Stomach (tissue), 8 donors: ENCODE measurements at regions not wholly inside any gene's neighbourhood (a gene's known extent, or its start where the extent isn't known, plus 50 kb on each side); places are given as distances from the start of the nearest gene placed in this dataset.

Experiments
- DNase-seq, 2 donors: peaks; one replicate each; pipeline versions ENCODE4 v3.0.0 to v3.0.0-alpha.2; 2013 to 2019
- H3K27ac ChIP-seq, 5 donors: fragments of 200-600 bp in 4 of 5; sonication (generic) in 4 of 5; one replicate each; pipeline ENCODE4 v1.5.1; 2013 to 2019; ENCODE audit warnings: mild to moderate bottlenecking in 1 of 5, moderate library complexity in 1 of 5
- H3K27me3 ChIP-seq, 3 donors: fragments of 200-600 bp; sonication (generic); one replicate each; pipeline ENCODE4 v1.5.1; 2017 to 2019; ENCODE audit warnings: mixed run types in 1 of 3
- H3K36me3 ChIP-seq, 4 donors: fragments of 200-600 bp; sonication (generic); 1 replicate in 3 of 4; 2 replicates in 1 of 4; pipeline ENCODE4 v1.5.1; 2016 to 2019
- H3K4me1 ChIP-seq, 4 donors: fragments of 200-600 bp; sonication (generic); one replicate each; pipeline ENCODE4 v1.5.1; 2016 to 2019
- H3K4me3 ChIP-seq, 4 donors: fragments of 200-600 bp; sonication (generic) in 3 of 4; one replicate each; pipeline ENCODE4 v1.5.1; 2016 to 2019; ENCODE audit warnings: mild to moderate bottlenecking in 1 of 4
- H3K9me3 ChIP-seq, 4 donors: fragments of 200-600 bp; sonication (generic); one replicate each; pipeline ENCODE4 v1.5.1; 2016 to 2019
- EP300 ChIP-seq: sonication (generic); formaldehyde crosslinking; IDR thresholded peaks from one replicate; pipeline ENCODE4 v1.6.1; 2017; ENCODE audit warnings: antibody characterized with exemption
- POLR2A ChIP-seq, 4 donors: fragments of 450-650 bp; IDR thresholded peaks; one replicate each; pipeline ENCODE4 v1.6.1; 2016; ENCODE audit warnings: antibody characterized with exemption in 4 of 4, control low read depth in 2 of 4, mild to moderate bottlenecking in 1 of 4, moderate library complexity in 1 of 4
- POLR2AphosphoS5 ChIP-seq, 3 donors: sonication (generic); formaldehyde crosslinking; IDR thresholded peaks; one replicate each; pipeline ENCODE4 v1.6.1; 2016; ENCODE audit warnings: antibody characterized with exemption in 3 of 3
- WGBS, 5 donors: extraction: QIAGEN DNeasy Blood & Tissue Kit in 3 of 5; methylation state at CpG; one replicate each; pipeline versions ENCODE4 v1.1.5 to v1.1.7; 2013 to 2018; 5-methylcytosine and 5-hydroxymethylcytosine counted together
- intact Hi-C: fragments of 100-400 bp; cut with DNase I; formaldehyde crosslinking; loops from one replicate; pipeline ENCODE4 v1.15.1; 2023; ENCODE audit warnings: low total_unique reads
- TF ChIP-seq, protein P1 (sequence below), 7 experiments: fragments of 450-650 bp in 4 of 7; fragments of 200-600 bp in 3 of 7; sonication (generic) in 3 of 7; IDR thresholded peaks; one replicate each; pipeline ENCODE4 v1.5.1; 2016 to 2019; ENCODE audit warnings: antibody characterized with exemption in 7 of 7, control low read depth in 2 of 7, mild to moderate bottlenecking in 1 of 7
- donor health status: healthy with polysubstance abuse.
- donor health status: Bipolar disorder and iron deficiency.
- donor health status: healthy.

DNA sequence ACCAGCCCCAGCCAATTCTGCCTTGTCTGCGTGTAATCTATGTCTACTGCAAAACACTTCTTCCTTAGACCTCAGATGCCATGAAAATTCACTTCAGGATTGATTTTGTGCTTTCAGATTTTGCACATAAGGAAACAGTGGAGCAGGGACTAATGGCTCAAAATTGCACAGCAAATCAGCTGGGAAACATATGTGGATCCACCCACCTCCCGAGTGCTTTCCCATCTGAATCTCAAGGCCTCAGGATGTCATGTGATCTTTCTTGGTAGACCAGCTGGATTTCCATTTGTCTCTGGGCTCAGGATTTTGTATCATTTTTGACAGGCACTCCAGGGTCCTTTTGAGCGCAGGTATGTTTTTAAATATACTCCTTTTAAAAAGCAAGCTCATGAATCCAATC, 158.6 kb downstream of the MIS18A start:
- no peak overlapping the region for H3K27ac ChIP-seq
- peaks cover 0 to 17% (median 9%) of the 10 kb centered on the region in 4 donors for H3K9me3 ChIP-seq
- intact Hi-C loops: no loop called here
- 83 to 94% (median 92%) methylated on average over 3 of the region's 3 CpGs for WGBS, 5 donors
- H3K36me3 ChIP-seq: no peaks in the 10 kb centered on the region
- no peaks in the 10 kb centered on the region for H3K4me1 ChIP-seq
- no peak for TF ChIP-seq POLR2AphosphoS5 (IDR thresholded peaks at IDR 0.05)
- no peak for TF ChIP-seq POLR2A (IDR thresholded peaks at IDR 0.05)
- TF ChIP-seq, protein P1, sequence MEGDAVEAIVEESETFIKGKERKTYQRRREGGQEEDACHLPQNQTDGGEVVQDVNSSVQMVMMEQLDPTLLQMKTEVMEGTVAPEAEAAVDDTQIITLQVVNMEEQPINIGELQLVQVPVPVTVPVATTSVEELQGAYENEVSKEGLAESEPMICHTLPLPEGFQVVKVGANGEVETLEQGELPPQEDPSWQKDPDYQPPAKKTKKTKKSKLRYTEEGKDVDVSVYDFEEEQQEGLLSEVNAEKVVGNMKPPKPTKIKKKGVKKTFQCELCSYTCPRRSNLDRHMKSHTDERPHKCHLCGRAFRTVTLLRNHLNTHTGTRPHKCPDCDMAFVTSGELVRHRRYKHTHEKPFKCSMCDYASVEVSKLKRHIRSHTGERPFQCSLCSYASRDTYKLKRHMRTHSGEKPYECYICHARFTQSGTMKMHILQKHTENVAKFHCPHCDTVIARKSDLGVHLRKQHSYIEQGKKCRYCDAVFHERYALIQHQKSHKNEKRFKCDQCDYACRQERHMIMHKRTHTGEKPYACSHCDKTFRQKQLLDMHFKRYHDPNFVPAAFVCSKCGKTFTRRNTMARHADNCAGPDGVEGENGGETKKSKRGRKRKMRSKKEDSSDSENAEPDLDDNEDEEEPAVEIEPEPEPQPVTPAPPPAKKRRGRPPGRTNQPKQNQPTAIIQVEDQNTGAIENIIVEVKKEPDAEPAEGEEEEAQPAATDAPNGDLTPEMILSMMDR (IDR thresholded peaks at IDR 0.05): no peak
- TF ChIP-seq EP300: no peak
- H3K4me3 ChIP-seq: no peak overlapping the region
- no peaks in the 10 kb centered on the region for H3K27me3 ChIP-seq
- DNase-seq: no peak

DNA sequence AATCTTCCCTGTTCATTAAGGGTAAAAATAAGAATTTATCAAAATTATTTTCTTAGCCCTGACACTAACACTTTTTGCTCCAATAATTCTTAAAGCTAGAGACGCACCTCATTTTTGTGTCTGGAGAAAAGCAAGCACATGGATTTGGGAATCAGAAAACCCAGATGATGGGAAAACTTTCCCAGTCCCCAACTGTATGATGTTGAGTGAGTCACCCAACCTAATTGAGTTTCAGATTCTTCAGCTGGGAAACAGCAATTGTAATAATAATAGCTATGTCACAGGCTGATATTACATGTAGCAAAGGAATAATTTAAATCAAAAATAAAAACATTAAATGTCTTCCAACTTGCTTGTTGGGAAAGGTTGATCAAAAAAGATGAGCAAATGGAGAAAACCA, 159.0 kb downstream of the MIS18A start:
- intact Hi-C loops: no loop called here
- Histone ChIP-seq H3K9me3 (peaks cover 0 to 17% (median 9%) of the 10 kb centered on the region in 4 donors), H3K4me3 (no peak overlapping the region), H3K4me1 (no peaks in the 10 kb centered on the region), H3K36me3 (no peaks in the 10 kb centered on the region), H3K27ac (no peak overlapping the region), H3K27me3 (no peaks in the 10 kb centered on the region)
- WGBS, 5 donors: 83 to 100% (median 97%) methylated on average over 1 of the region's 1 CpG
- no peak for DNase-seq
- TF ChIP-seq, protein P1 (IDR thresholded peaks at IDR 0.05): no peak
- no peak for TF ChIP-seq POLR2AphosphoS5 (IDR thresholded peaks at IDR 0.05)
- TF ChIP-seq POLR2A (IDR thresholded peaks at IDR 0.05): no peak
- TF ChIP-seq EP300: no peak

DNA sequence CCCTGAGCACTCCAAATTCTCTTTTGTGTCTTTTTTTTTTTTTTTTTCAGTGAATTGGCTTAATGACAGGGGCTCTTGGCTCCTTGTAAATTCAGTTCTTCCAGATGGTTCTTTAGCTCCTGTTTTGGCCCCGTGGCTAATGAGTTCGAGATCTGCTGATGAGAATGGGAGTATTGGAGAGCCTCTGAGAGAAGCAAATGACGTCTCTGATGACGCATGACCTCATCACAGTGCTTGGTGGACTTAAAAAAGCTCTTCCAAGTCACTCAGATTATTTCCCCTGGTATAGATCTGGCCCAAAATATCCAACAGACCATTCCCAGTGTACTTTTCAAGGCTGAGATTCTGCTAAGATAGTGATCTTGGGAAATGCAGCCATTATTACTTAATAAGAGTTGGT, 159.5 kb downstream of the MIS18A start:
- DNase-seq: no peak
- no peaks in the 10 kb centered on the region for H3K36me3 ChIP-seq
- intact Hi-C loops: no loop called here
- no peak for TF ChIP-seq POLR2A (IDR thresholded peaks at IDR 0.05)
- TF ChIP-seq, protein P1 (IDR thresholded peaks at IDR 0.05): no peak
- no peak for TF ChIP-seq EP300
- no peak for TF ChIP-seq POLR2AphosphoS5 (IDR thresholded peaks at IDR 0.05)
- peaks cover 0 to 17% (median 9%) of the 10 kb centered on the region in 4 donors for H3K9me3 ChIP-seq
- H3K27me3 ChIP-seq: no peaks in the 10 kb centered on the region
- 61 to 88% (median 82%) methylated on average over 4 of the region's 4 CpGs for WGBS, 5 donors
- H3K4me3 ChIP-seq: no peak overlapping the region
- H3K27ac ChIP-seq: no peak overlapping the region
- no peaks in the 10 kb centered on the region for H3K4me1 ChIP-seq

DNA sequence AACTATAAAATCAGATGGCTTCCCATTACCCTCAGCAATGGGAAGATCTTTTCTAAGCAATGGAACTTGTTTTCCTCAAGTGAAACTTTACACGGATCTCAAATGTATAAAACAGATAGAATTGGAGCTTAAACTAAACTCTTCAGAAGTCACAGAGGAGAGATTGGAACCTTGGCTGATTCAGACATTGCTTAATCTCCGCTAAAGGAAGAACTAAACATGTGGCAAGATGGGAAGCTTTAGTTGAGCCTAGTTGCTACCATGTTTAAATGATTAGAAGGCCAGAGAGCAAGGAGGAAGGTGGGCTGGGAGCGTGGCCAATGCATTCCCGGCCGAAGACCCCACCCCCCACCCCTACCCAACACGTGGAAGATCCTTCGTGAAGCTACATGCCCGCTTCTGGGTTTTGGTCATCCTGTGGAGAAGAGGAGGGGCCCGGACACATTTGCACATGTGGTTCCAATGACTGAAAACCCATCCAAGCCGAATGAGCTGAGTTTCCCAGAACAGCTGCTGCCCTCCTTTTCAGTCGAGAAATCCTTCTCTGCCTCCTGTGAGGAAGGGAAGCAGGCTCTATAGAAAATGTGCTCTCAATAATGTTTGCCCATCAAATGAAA, 164.3 kb downstream of the MIS18A start:
- TF ChIP-seq, protein P1 (IDR thresholded peaks at IDR 0.05): no peak
- TF ChIP-seq POLR2A (IDR thresholded peaks at IDR 0.05) (no peak), POLR2AphosphoS5 (IDR thresholded peaks at IDR 0.05) (no peak), EP300 (no peak)
- H3K27me3 ChIP-seq: no peaks in the 10 kb centered on the region
- intact Hi-C loops: no loop called here
- no peaks in the 10 kb centered on the region for H3K36me3 ChIP-seq
- H3K4me3 ChIP-seq: no peak overlapping the region
- 75 to 79% (median 78%) methylated on average over 11 of the region's 11 CpGs for WGBS, 5 donors
- no peak overlapping the region for H3K27ac ChIP-seq
- no peaks in the 10 kb centered on the region for H3K4me1 ChIP-seq
- no peaks in the 10 kb centered on the region for H3K9me3 ChIP-seq
- DNase-seq: no peak
